Type B pancreatic cell (in vitro differentiated cells): ENCODE measurements at regions not wholly inside any gene's neighbourhood (a gene's known extent, or its start where the extent isn't known, plus 50 kb on each side); places are given as distances from the start of the nearest gene placed in this dataset.

Experiments used
- DNase-seq: peaks from one replicate; pipeline ENCODE4 v3.0.0; 2021; ENCODE audit warnings: mixed read lengths; ENCODE audit not compliant: unreplicated experiment; ENCODE audit errors: extremely low spot score
- H3K27ac Mint-ChIP-seq: 2 replicates; pipeline ENCODE4 v1.8.0; 2021; ENCODE audit warnings: mild to moderate bottlenecking, mixed read lengths
- H3K27me3 Mint-ChIP-seq: 2 replicates; pipeline ENCODE4 v1.8.0; 2021; ENCODE audit warnings: mixed read lengths
- H3K36me3 Mint-ChIP-seq: 2 replicates; pipeline ENCODE4 v1.8.0; 2021; ENCODE audit warnings: mixed read lengths
- H3K4me1 Mint-ChIP-seq: one replicate; pipeline ENCODE4 v1.8.0; 2021; ENCODE audit warnings: mixed read lengths; ENCODE audit not compliant: unreplicated experiment
- H3K4me3 Mint-ChIP-seq: 2 replicates; pipeline ENCODE4 v1.8.0; 2021; ENCODE audit warnings: mild to moderate bottlenecking, mixed read lengths
- H3K9me3 Mint-ChIP-seq: 2 replicates; pipeline ENCODE4 v1.8.0; 2021; ENCODE audit warnings: mixed read lengths
- TF ChIP-seq, protein P1 (sequence below): fragments of 200-600 bp; sonication (generic); conservative IDR thresholded peaks from 2 replicates; pipeline ENCODE4 v1.5.0; 2021; ENCODE audit warnings: antibody characterized with exemption, mild to moderate bottlenecking

DNA sequence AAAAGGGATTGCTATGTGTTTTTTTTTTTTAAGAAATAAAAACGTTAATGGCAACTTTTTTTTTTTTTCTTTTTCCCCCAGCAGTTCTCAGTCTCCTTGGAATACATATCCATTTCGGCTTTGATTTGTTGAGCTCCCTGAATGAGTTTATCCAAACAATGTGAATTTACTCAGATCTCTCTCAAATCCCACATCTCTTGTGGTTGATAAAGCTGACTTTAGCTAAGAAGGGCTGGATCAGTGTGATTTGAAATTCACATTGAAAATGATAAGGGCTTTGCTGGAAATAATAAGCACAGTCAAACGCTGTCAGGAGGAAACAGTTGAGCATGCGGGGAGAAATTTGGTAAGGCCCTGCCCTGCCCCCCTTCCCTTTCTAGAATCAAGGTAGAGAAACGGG, 74.1 kb upstream of the IRX3 start:
- Mint-ChIP-seq H3K4me3 (no peak overlapping the region), H3K36me3 (no peaks in the 10 kb centered on the region), H3K9me3 (no peaks in the 10 kb centered on the region), H3K27me3 (peaks cover 41% of the 10 kb centered on the region), H3K27ac (no peak overlapping the region), H3K4me1 (peaks cover 26% of the 10 kb centered on the region)
- no peak for DNase-seq
- TF ChIP-seq, protein P1, sequence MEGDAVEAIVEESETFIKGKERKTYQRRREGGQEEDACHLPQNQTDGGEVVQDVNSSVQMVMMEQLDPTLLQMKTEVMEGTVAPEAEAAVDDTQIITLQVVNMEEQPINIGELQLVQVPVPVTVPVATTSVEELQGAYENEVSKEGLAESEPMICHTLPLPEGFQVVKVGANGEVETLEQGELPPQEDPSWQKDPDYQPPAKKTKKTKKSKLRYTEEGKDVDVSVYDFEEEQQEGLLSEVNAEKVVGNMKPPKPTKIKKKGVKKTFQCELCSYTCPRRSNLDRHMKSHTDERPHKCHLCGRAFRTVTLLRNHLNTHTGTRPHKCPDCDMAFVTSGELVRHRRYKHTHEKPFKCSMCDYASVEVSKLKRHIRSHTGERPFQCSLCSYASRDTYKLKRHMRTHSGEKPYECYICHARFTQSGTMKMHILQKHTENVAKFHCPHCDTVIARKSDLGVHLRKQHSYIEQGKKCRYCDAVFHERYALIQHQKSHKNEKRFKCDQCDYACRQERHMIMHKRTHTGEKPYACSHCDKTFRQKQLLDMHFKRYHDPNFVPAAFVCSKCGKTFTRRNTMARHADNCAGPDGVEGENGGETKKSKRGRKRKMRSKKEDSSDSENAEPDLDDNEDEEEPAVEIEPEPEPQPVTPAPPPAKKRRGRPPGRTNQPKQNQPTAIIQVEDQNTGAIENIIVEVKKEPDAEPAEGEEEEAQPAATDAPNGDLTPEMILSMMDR: no peak

DNA sequence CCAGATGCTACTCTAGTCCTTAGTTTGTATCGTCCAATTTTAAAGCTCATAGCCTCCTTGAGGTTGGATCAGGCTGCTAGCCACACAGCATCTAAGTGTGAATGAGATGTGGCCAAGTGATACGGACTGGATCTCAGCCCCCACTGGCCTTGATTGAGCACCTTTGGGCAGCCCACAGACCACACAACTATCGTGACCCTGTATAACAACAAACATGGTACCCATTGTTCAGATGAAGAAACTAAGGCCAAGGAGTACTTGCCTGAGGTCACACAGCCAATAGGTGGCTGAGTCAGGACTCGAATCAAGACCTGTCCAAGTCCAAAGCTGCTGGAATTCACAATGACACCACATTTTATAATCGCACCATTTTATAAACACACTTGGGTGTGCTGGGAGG, 73.0 kb upstream of the IRX3 start:
- no peak for DNase-seq
- no peak overlapping the region for H3K27ac Mint-ChIP-seq
- H3K36me3 Mint-ChIP-seq: no peaks in the 10 kb centered on the region
- TF ChIP-seq, protein P1: no peak
- H3K4me1 Mint-ChIP-seq: peaks cover 26% of the 10 kb centered on the region
- peaks cover under 1% of the 10 kb centered on the region for H3K9me3 Mint-ChIP-seq
- H3K27me3 Mint-ChIP-seq: peaks cover 35% of the 10 kb centered on the region
- no peak overlapping the region for H3K4me3 Mint-ChIP-seq

DNA sequence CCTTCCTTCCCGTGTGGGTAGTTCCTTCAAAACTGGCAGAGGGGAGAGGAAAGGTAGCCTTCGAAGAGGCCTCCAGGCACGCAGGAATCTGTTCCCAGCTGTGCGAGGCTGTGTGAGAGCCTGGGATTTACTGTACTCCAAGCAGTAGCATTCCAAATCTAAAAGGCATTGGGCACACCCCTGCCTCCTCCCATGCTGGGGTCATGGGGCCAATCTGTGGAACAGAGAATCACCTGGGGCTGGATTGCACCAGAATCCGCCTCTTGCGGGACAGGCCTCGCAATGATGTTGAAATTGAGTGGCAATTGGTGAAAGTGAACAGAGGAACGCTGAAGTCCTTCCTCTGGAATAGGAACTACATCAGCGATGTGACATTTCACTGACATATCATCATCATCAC, 72.5 kb upstream of the IRX3 start:
- DNase-seq: no peak
- H3K27me3 Mint-ChIP-seq: peaks cover 34% of the 10 kb centered on the region
- no peak overlapping the region for H3K4me3 Mint-ChIP-seq
- H3K36me3 Mint-ChIP-seq: no peaks in the 10 kb centered on the region
- TF ChIP-seq, protein P1: no peak
- H3K27ac Mint-ChIP-seq: no peak overlapping the region
- H3K4me1 Mint-ChIP-seq: peaks cover 26% of the 10 kb centered on the region
- H3K9me3 Mint-ChIP-seq: peaks cover 6% of the 10 kb centered on the region

DNA sequence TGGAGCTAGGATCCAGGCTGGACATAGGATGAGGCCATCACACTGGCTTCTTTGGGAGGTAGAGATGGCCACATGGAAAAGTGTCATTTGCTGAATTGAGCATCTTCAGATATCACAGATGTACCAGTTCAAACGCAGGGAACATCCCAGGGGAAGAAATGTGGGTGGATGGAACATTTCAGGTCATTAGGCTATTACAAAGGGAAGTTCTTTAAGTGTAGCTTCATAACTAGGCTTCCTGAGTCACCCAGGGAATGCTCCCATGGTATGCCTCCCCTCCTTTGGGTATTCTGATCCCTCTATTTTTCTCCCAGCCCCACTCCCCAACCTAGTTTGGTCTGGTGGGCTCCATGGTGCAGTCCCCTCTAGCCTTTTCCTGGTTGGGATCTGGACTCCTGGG, 69.8 kb upstream of the IRX3 start:
- Mint-ChIP-seq H3K4me3 (no peak overlapping the region), H3K9me3 (peaks cover 9% of the 10 kb centered on the region), H3K27me3 (peaks cover 12% of the 10 kb centered on the region), H3K4me1 (peaks cover 8% of the 10 kb centered on the region), H3K27ac (no peak overlapping the region), H3K36me3 (no peaks in the 10 kb centered on the region)
- DNase-seq: no peak
- TF ChIP-seq, protein P1: no peak

DNA sequence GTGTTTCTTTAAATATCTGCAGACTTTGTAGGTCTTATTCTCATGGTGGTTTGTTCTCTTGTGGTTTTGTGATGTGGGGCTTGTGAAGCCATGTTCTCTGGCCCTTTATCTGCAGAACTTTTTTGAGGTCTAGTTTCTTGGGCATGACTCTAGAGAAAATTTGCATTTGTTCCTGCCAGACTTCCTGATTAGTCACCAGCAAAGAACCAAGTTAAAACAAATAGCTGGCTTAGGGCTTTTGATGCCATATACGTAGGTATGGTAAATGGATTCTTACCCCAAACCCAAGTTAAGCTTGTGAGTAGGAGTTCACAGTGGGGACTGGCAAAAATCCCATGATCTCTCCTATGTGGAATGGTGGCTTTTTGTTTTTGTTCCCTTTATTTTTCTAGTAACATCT, 68.7 kb upstream of the IRX3 start:
- Mint-ChIP-seq H3K4me1 (peaks cover 3% of the 10 kb centered on the region), H3K27me3 (peaks cover 13% of the 10 kb centered on the region), H3K4me3 (no peak overlapping the region), H3K27ac (no peak overlapping the region), H3K9me3 (peaks cover 9% of the 10 kb centered on the region), H3K36me3 (no peaks in the 10 kb centered on the region)
- no peak for DNase-seq
- TF ChIP-seq, protein P1: no peak

DNA sequence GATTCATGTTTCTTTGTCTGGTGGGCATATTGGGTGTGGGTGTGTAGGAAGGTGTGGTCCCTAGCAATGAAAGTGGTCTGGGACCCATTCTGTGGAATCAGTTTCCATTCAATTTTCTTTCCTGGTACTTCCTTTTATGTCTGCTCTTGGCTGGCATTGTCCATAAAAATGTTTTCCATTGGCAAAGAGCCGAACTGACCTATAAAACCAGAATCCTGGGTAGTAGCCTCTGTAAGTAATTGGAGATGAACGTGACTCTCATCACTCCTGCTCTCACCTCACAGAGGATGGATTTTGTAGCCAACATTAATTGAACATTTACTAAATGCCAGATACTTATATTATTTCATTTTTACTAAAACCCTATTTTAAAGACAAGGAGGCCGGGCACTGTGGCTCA, 66.5 kb upstream of the IRX3 start:
- DNase-seq: no peak
- Mint-ChIP-seq H3K27me3 (peaks cover 7% of the 10 kb centered on the region), H3K9me3 (peaks cover 14% of the 10 kb centered on the region), H3K4me1 (no peaks in the 10 kb centered on the region), H3K36me3 (no peaks in the 10 kb centered on the region), H3K27ac (no peak overlapping the region), H3K4me3 (no peak overlapping the region)
- TF ChIP-seq, protein P1: no peak
